Sigmoid colon (tissue), 3 donors: ENCODE measurements at regions not wholly inside any gene's neighbourhood (a gene's known extent, or its start where the extent isn't known, plus 50 kb on each side); places are given as distances from the start of the nearest gene placed in this dataset.

Experiments used
- POLR2A ChIP-seq, 2 donors: fragments of 450-650 bp; IDR thresholded peaks; one replicate each; pipeline ENCODE4 v1.6.1; 2016; ENCODE audit warnings: antibody characterized with exemption in 2 of 2, mild to moderate bottlenecking in 2 of 2, moderate library complexity in 2 of 2
- TF ChIP-seq, protein P1 (sequence below), 4 experiments: fragments of 450-650 bp in 3 of 4; fragments of 200-600 bp in 1 of 4; IDR thresholded peaks; one replicate each; pipeline ENCODE4 v1.5.1; 2016 to 2019; ENCODE audit warnings: antibody characterized with exemption in 4 of 4, mild to moderate bottlenecking in 3 of 4, moderate library complexity in 2 of 4

GRCh38 chr3:72191209-72191960 lies 406.4 kb upstream of the PROK2 start:
- no peak for TF ChIP-seq POLR2A (IDR thresholded peaks at IDR 0.05)
- TF ChIP-seq, protein P1, sequence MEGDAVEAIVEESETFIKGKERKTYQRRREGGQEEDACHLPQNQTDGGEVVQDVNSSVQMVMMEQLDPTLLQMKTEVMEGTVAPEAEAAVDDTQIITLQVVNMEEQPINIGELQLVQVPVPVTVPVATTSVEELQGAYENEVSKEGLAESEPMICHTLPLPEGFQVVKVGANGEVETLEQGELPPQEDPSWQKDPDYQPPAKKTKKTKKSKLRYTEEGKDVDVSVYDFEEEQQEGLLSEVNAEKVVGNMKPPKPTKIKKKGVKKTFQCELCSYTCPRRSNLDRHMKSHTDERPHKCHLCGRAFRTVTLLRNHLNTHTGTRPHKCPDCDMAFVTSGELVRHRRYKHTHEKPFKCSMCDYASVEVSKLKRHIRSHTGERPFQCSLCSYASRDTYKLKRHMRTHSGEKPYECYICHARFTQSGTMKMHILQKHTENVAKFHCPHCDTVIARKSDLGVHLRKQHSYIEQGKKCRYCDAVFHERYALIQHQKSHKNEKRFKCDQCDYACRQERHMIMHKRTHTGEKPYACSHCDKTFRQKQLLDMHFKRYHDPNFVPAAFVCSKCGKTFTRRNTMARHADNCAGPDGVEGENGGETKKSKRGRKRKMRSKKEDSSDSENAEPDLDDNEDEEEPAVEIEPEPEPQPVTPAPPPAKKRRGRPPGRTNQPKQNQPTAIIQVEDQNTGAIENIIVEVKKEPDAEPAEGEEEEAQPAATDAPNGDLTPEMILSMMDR (IDR thresholded peaks at IDR 0.05): no peak
